ENCODE measurements at regions not wholly inside any gene's neighbourhood (a gene's known extent, or its start where the extent isn't known, plus 50 kb on each side); places are given as distances from the start of the nearest gene placed in this dataset.

DNA sequence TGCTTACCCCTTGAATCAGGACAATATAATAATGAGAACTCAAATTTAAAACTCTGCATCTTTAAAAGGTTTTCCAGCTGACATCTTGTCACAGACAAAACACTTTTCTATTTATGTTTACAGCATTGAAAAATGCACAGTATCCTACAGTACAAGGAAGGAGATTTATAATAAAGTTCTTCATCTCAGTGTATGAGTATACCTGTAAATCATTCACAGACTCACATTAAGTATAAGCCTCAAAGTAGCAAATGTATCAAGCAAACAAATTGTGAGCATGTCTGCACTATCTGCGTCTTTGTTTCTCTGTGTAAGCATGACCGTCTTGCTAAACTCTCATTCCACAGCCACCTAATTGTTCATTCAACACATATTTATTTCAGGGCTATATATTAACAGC, 52.8 kb downstream of the PPP1R2C start:
- H3K27ac Mint-ChIP-seq: no peak overlapping the region
- H3K4me3 Mint-ChIP-seq: no peak overlapping the region
- POLR2A ChIA-PET: no interaction called here
- no peaks in the 10 kb centered on the region for H3K36me3 Mint-ChIP-seq (ENCODE audit: low read depth)
- CTCF ChIA-PET: no interaction called here
- ATAC-seq: no peak
- H3K4me1 Mint-ChIP-seq: no peaks in the 10 kb centered on the region
- intact Hi-C loops (cut with DNase I, micrococcal nuclease): no loop called here
- no peak for DNase-seq
- no peaks in the 10 kb centered on the region for H3K9me3 Mint-ChIP-seq (ENCODE audit: low read depth)
- no peaks in the 10 kb centered on the region for H3K27me3 Mint-ChIP-seq

- ATAC-seq (no peak), DNase-seq (no peak)
- Mint-ChIP-seq H3K4me1 (peaks cover 4% of the 10 kb centered on the region), H3K4me3 (no peak overlapping the region), H3K27me3 (no peaks in the 10 kb centered on the region), H3K36me3 (ENCODE audit: low read depth) (no peaks in the 10 kb centered on the region), H3K9me3 (ENCODE audit: low read depth) (no peaks in the 10 kb centered on the region), H3K27ac (no peak overlapping the region)
- CTCF ChIA-PET: no interaction called here
- intact Hi-C loops (cut with DNase I, micrococcal nuclease): no loop called here
- POLR2A ChIA-PET: no interaction called here
These were observed 57.8 kb downstream of the PPP1R2C start for GRCh38 chrX:42720209-42720608.

GRCh38 chrX:42715701-42716262, 62.2 kb downstream of the PPP1R2C start:
- H3K4me3 Mint-ChIP-seq: no peak overlapping the region

GRCh38 chrX:42714981-42715700, 62.8 kb downstream of the PPP1R2C start:
- Mint-ChIP-seq H3K4me3 (no peak overlapping the region), H3K4me1 (peaks cover 6% of the 10 kb centered on the region), H3K9me3 (ENCODE audit: low read depth) (no peaks in the 10 kb centered on the region), H3K36me3 (ENCODE audit: low read depth) (no peaks in the 10 kb centered on the region), H3K27ac (no peak overlapping the region), H3K27me3 (no peaks in the 10 kb centered on the region)
- ChIA-PET CTCF (interaction anchor here (0.8 to 1.5 kb wide), 4 partner anchors 14 to 790 kb away, joined by 3 to 4 read pairs (median 3); no protein-coding TSS in a partner anchor), POLR2A (no interaction called here)
- DNase-seq (peak; percentile 58), ATAC-seq (peak; percentile 55)
- intact Hi-C loops (cut with DNase I, micrococcal nuclease): loop anchor here in 1 of 2 experiments (5.0 kb wide), 1 partner anchor 858 kb away; no protein-coding TSS in a partner anchor

More at GRCh38 chrX:42715701-42716262, 62.2 kb downstream of the PPP1R2C start:
- ChIA-PET CTCF (interaction anchor here (0.8 to 1.5 kb wide), 3 partner anchors 14 to 791 kb away, joined by 3 read pairs; no protein-coding TSS in a partner anchor), POLR2A (no interaction called here)
- H3K27ac Mint-ChIP-seq: no peak overlapping the region
- DNase-seq (no peak), ATAC-seq (no peak)
- H3K4me1 Mint-ChIP-seq: peaks cover 4% of the 10 kb centered on the region
- intact Hi-C loops (cut with DNase I, micrococcal nuclease): loop anchor here in 1 of 2 experiments (5.0 kb wide), 1 partner anchor 858 kb away; no protein-coding TSS in a partner anchor
- no peaks in the 10 kb centered on the region for H3K36me3 Mint-ChIP-seq (ENCODE audit: low read depth)
- H3K9me3 Mint-ChIP-seq (ENCODE audit: low read depth): no peaks in the 10 kb centered on the region
- H3K27me3 Mint-ChIP-seq: no peaks in the 10 kb centered on the region

DNA sequence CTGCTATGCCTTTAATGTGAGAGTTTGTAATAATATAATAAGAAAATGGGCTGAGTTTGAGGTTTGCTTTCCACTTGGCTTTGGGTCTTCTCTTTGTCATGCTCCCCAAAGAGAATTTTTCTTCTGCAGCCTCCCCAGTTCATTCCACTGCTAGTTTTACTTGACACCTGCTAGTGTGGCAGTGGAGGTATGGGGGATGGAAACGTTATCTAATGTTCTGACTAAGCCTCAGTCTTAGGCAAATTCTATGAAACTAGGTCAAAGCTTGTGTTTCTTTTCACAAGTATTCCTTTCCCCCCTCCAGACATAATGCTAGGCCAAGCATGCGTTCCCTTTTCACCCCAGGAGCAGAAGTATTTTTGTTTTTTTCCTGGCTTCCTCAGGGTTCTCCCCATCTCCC, 67.5 kb downstream of the PPP1R2C start:
- intact Hi-C loops (cut with DNase I, micrococcal nuclease): no loop called here
- DNase-seq (no peak), ATAC-seq (no peak)
- Mint-ChIP-seq H3K4me1 (peaks cover 4% of the 10 kb centered on the region), H3K27ac (no peak overlapping the region), H3K9me3 (ENCODE audit: low read depth) (no peaks in the 10 kb centered on the region), H3K36me3 (ENCODE audit: low read depth) (no peaks in the 10 kb centered on the region), H3K27me3 (no peaks in the 10 kb centered on the region), H3K4me3 (no peak overlapping the region)
- ChIA-PET CTCF (no interaction called here), POLR2A (no interaction called here)

DNA sequence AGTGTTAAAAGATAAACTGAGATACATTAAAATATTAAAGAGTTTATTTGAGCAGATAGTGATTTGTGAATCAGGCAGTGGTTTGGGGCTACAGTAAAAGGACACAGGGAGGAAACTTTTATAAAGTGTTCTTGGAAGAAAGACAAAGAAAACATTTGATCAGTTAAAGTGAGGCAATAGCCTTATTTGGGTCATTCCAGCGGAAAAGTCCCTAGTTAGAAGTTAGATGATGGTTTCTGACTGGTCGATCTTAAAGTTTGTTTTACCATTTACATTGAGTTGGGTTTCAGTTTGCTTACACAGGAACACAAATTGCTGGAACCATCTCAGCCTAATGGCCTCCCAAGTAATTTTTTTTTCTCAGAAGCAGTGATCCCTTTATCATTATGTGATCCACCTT, 69.7 kb downstream of the PPP1R2C start:
- no peak overlapping the region for H3K4me3 Mint-ChIP-seq
- no peaks in the 10 kb centered on the region for H3K9me3 Mint-ChIP-seq (ENCODE audit: low read depth)
- intact Hi-C loops (cut with DNase I, micrococcal nuclease): no loop called here
- no peaks in the 10 kb centered on the region for H3K36me3 Mint-ChIP-seq (ENCODE audit: low read depth)
- DNase-seq: no peak
- ChIA-PET POLR2A (no interaction called here), CTCF (no interaction called here)
- H3K27ac Mint-ChIP-seq: no peak overlapping the region
- H3K27me3 Mint-ChIP-seq: no peaks in the 10 kb centered on the region
- peaks cover 12% of the 10 kb centered on the region for H3K4me1 Mint-ChIP-seq
- no peak for ATAC-seq

- H3K27me3 Mint-ChIP-seq: no peaks in the 10 kb centered on the region
- DNase-seq (no peak), ATAC-seq (no peak)
- H3K36me3 Mint-ChIP-seq (ENCODE audit: low read depth): no peaks in the 10 kb centered on the region
- peaks cover 12% of the 10 kb centered on the region for H3K4me1 Mint-ChIP-seq
- H3K4me3 Mint-ChIP-seq: no peak overlapping the region
- no peaks in the 10 kb centered on the region for H3K9me3 Mint-ChIP-seq (ENCODE audit: low read depth)
- intact Hi-C loops (cut with DNase I, micrococcal nuclease): no loop called here
- CTCF ChIA-PET: no interaction called here
- no peak overlapping the region for H3K27ac Mint-ChIP-seq
- POLR2A ChIA-PET: no interaction called here
These were observed 70.2 kb downstream of the PPP1R2C start for GRCh38 chrX:42707742-42708141.

- H3K27ac Mint-ChIP-seq: no peak overlapping the region
- no peaks in the 10 kb centered on the region for H3K9me3 Mint-ChIP-seq (ENCODE audit: low read depth)
- ChIA-PET POLR2A (no interaction called here), CTCF (no interaction called here)
- no peak overlapping the region for H3K4me3 Mint-ChIP-seq
- ATAC-seq (peak; percentile 36), DNase-seq (peak; percentile 3)
- no peaks in the 10 kb centered on the region for H3K36me3 Mint-ChIP-seq (ENCODE audit: low read depth)
- H3K4me1 Mint-ChIP-seq: peaks cover 9% of the 10 kb centered on the region
- H3K27me3 Mint-ChIP-seq: no peaks in the 10 kb centered on the region
- intact Hi-C loops (cut with DNase I, micrococcal nuclease): no loop called here
These were observed 73.5 kb downstream of the PPP1R2C start for GRCh38 chrX:42704454-42704853.

- Mint-ChIP-seq H3K9me3 (ENCODE audit: low read depth) (no peaks in the 10 kb centered on the region), H3K36me3 (ENCODE audit: low read depth) (no peaks in the 10 kb centered on the region), H3K27me3 (no peaks in the 10 kb centered on the region), H3K4me1 (peaks cover 4% of the 10 kb centered on the region), H3K4me3 (no peak overlapping the region), H3K27ac (no peak overlapping the region)
- DNase-seq (no peak), ATAC-seq (no peak)
- ChIA-PET POLR2A (no interaction called here), CTCF (no interaction called here)
- intact Hi-C loops (cut with DNase I, micrococcal nuclease): no loop called here
These were observed 80.4 kb downstream of the PPP1R2C start for GRCh38 chrX:42697544-42697943.

DNA sequence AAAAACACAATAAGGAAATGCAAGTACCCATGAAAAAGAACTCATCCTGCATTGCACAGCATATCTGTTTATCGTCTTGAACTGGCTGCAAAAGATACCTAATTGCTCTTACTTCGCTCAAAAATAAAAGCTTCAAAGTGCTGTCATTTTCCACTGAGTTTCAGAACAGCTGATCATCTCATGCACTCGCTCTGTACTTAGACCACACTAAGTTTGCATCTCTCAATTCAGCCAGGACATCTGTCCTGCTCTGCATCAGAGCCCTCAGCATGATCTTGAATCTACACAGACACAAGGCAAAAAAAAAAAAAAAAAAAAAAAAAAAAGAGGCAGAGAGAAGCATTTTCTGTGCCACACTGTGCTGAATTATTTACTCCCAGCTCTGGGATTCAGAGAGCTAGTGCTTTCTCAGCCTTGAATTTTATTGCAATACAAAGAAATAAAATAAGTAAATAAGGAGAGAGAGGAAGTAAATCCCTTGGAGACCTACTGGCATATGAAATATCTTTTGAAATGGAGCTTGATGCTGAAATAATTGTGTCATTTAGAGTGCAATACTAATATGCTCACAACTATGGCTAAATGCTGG, 81.3 kb downstream of the PPP1R2C start:
- CTCF ChIA-PET: interaction anchor here (0.6 kb wide), 1 partner anchor 341 kb away, joined by 3 read pairs; no protein-coding TSS in a partner anchor
- Mint-ChIP-seq H3K36me3 (ENCODE audit: low read depth) (no peaks in the 10 kb centered on the region), H3K27me3 (no peaks in the 10 kb centered on the region), H3K9me3 (ENCODE audit: low read depth) (no peaks in the 10 kb centered on the region), H3K4me1 (peaks cover 4% of the 10 kb centered on the region), H3K4me3 (no peak overlapping the region), H3K27ac (no peak overlapping the region)
- ATAC-seq: no peak
- POLR2A ChIA-PET: no interaction called here
- intact Hi-C loops (cut with DNase I, micrococcal nuclease): no loop called here
- DNase-seq: no peak

DNA sequence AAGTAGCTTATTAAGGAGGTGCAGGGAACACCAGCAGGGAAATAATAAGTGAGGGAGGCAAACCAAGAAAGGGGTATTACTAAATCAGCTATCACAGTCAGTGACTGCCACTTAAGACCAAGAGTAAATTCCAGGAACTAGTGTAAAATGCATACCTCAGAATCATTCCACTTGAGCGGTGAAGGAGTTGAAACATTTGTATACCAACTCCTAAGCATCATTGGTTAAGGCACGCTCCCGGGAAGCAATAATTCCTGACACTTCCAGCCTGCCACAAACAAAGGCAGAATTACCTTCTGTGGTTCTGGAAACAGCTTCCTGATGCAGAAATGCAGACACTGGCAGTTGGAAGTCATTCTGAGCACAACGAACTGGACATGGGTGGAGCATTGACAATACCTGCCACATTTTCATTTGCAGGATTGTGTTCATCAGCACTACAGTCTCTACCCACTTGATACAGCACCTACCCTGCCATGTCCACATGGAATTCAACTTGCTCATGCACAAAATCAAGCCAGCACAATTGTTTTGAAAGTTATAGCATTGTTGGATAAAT, 82.1 kb downstream of the PPP1R2C start:
- ChIA-PET CTCF (interaction anchor here (0.6 kb wide), 1 partner anchor 1317 kb away, joined by 3 read pairs; no protein-coding TSS in a partner anchor), POLR2A (no interaction called here)
- no peaks in the 10 kb centered on the region for H3K9me3 Mint-ChIP-seq (ENCODE audit: low read depth)
- no peaks in the 10 kb centered on the region for H3K27me3 Mint-ChIP-seq
- ATAC-seq: no peak
- peaks cover 4% of the 10 kb centered on the region for H3K4me1 Mint-ChIP-seq
- intact Hi-C loops (cut with DNase I, micrococcal nuclease): no loop called here
- no peak overlapping the region for H3K27ac Mint-ChIP-seq
- no peak for DNase-seq
- H3K4me3 Mint-ChIP-seq: no peak overlapping the region
- no peaks in the 10 kb centered on the region for H3K36me3 Mint-ChIP-seq (ENCODE audit: low read depth)

All from activated CD4-positive, alpha-beta T cell treated with anti-CD3 and anti-CD28 coated beads for 36 hours (primary cell).